IMR-90 (cell line): ENCODE measurements at regions not wholly inside any gene's neighbourhood (a gene's known extent, or its start where the extent isn't known, plus 50 kb on each side); places are given as distances from the start of the nearest gene placed in this dataset.

Experiments
- ATAC-seq: fragments of 200-7000 bp; cut with Tn5 transposase; 2 replicates; pipeline ENCODE4 v1.9.1; 2020; ENCODE audit warnings: low read depth, mild to moderate bottlenecking, moderate library complexity
- BruUV-seq: library from RNA; stranded (reverse); fragments of 400-500 nt; replicated peaks from 2 replicates; lab custom pipeline; 2021; lab: Mats Ljungman, UMichigan
- CTCF ChIA-PET: fragments of 300-600 bp; formaldehyde crosslinking; extraction: SDS; loops from one replicate; lab custom pipeline; 2021; ENCODE audit warnings: antibody characterized with exemption; lab: Yijun Ruan, JAX
- POLR2A ChIA-PET: fragments of 300-600 bp; sonication (Branson Sonifier 250); formaldehyde crosslinking; loops from one replicate; lab custom pipeline; 2022; ENCODE audit warnings: antibody characterized with exemption; ENCODE audit not compliant: unreplicated experiment; lab: Charles Lee
- DNase-seq: peaks from one replicate; pipeline ENCODE4 v3.0.0; 2013
- H2AFZ ChIP-seq: replicated peaks from 2 replicates; pipeline ENCODE3; 2013; ENCODE audit warnings: low read length, mild to moderate bottlenecking; ENCODE audit not compliant: poor library complexity
- H2AK5ac ChIP-seq: 2 replicates; pipeline ENCODE4 v1.6.1; 2013; ENCODE audit warnings: low read depth, low read length, inconsistent platforms
- H2AK9ac ChIP-seq: replicated peaks from 2 replicates; pipeline ENCODE3; 2013; ENCODE audit warnings: mild to moderate bottlenecking, low read depth, low read length, moderate library complexity; ENCODE audit not compliant: poor library complexity
- H2BK120ac ChIP-seq: 2 replicates; pipeline ENCODE4 v1.6.1; 2013; ENCODE audit warnings: low read depth, low read length, inconsistent platforms
- H2BK15ac ChIP-seq: 3 replicates; pipeline ENCODE4 v1.6.1; 2013; ENCODE audit warnings: low read depth, low read length, inconsistent platforms
- H2BK20ac ChIP-seq: 2 replicates; pipeline ENCODE4 v1.6.1; 2013; ENCODE audit warnings: low read depth, mild to moderate bottlenecking, inconsistent platforms, low read length, moderate library complexity
- H2BK5ac ChIP-seq: 2 replicates; pipeline ENCODE4 v1.6.1; 2013; ENCODE audit warnings: mild to moderate bottlenecking, low read depth, low read length, inconsistent platforms; ENCODE audit not compliant: poor library complexity, severe bottlenecking
- H3K14ac ChIP-seq: replicated peaks from 2 replicates; pipeline ENCODE4 v1.6.1; 2013; ENCODE audit warnings: low read depth, low read length, inconsistent platforms
- H3K18ac ChIP-seq: 2 replicates; pipeline ENCODE4 v1.6.1; 2013; ENCODE audit warnings: low read depth, low read length, control low read depth
- H3K23ac ChIP-seq: 2 replicates; pipeline ENCODE4 v1.6.1; 2013; ENCODE audit warnings: low read depth, low read length, inconsistent platforms
- H3K27ac ChIP-seq: 2 replicates; pipeline ENCODE4 v1.5.1; 2013; ENCODE audit warnings: mild to moderate bottlenecking, control low read depth, low read length; ENCODE audit not compliant: insufficient read depth
- H3K27me3 ChIP-seq: 2 replicates; pipeline ENCODE4 v1.6.1; 2013; ENCODE audit warnings: low read length; ENCODE audit not compliant: control insufficient read depth, insufficient read depth
- H3K36me3 ChIP-seq: 2 replicates; pipeline ENCODE4 v1.6.1; 2013; ENCODE audit warnings: low read length, mixed read lengths; ENCODE audit not compliant: control insufficient read depth, insufficient read depth
- H3K4ac ChIP-seq: 2 replicates; pipeline ENCODE4 v1.6.1; 2013; ENCODE audit warnings: low read depth, low read length, inconsistent platforms
- H3K4me1 ChIP-seq: 2 replicates; pipeline ENCODE4 v1.6.1; 2013; ENCODE audit warnings: low read length, mixed read lengths; ENCODE audit not compliant: control insufficient read depth, insufficient read depth
- H3K4me2 ChIP-seq: 2 replicates; pipeline ENCODE4 v1.6.1; 2013; ENCODE audit warnings: low read depth, mild to moderate bottlenecking, control low read depth, low read length, moderate library complexity
- H3K4me3 ChIP-seq: 2 replicates; pipeline ENCODE4 v1.5.1; 2013; ENCODE audit warnings: low read depth, mild to moderate bottlenecking, control low read depth, low read length, moderate library complexity; ENCODE audit not compliant: insufficient read depth
- H3K56ac ChIP-seq: 2 replicates; pipeline ENCODE4 v1.6.1; 2013; ENCODE audit warnings: low read length, inconsistent platforms; ENCODE audit not compliant: insufficient read depth; ENCODE audit errors: extremely low read depth
- H3K79me1 ChIP-seq, 2 experiments: 2 replicates each; pipeline ENCODE4 v1.6.1; 2013; ENCODE audit warnings: low read length in 2 of 2, inconsistent platforms in 1 of 2, low read depth in 1 of 2
- H3K9ac ChIP-seq: 2 replicates; pipeline ENCODE4 v1.6.1; 2013; ENCODE audit warnings: low read depth, low read length, control low read depth
- H3K9me1 ChIP-seq: 2 replicates; pipeline ENCODE4 v1.6.1; 2013; ENCODE audit warnings: low read length, inconsistent platforms; ENCODE audit not compliant: insufficient read depth
- H3K9me3 ChIP-seq: 2 replicates; pipeline ENCODE4 v1.6.1; 2013; ENCODE audit warnings: low read length; ENCODE audit not compliant: control insufficient read depth, insufficient read depth
- H4K20me1 ChIP-seq: 2 replicates; pipeline ENCODE4 v1.6.1; 2013; ENCODE audit warnings: low read length, inconsistent platforms; ENCODE audit not compliant: insufficient read depth
- H4K5ac ChIP-seq: 2 replicates; pipeline ENCODE4 v1.6.1; 2013; ENCODE audit warnings: mild to moderate bottlenecking, low read depth, low read length, control low read depth
- H4K8ac ChIP-seq, 2 experiments: 2 replicates each; pipeline ENCODE4 v1.6.1; 2013; ENCODE audit warnings: low read depth in 2 of 2, low read length in 2 of 2, control low read depth in 1 of 2, inconsistent platforms in 1 of 2
- H4K91ac ChIP-seq: 2 replicates; pipeline ENCODE4 v1.6.1; 2013; ENCODE audit warnings: low read depth, low read length, inconsistent platforms; ENCODE audit not compliant: insufficient read depth
- MXI1 ChIP-seq: IDR thresholded peaks from 2 replicates; pipeline ENCODE4 v1.6.1; 2012; ENCODE audit warnings: low read depth, mild to moderate bottlenecking, low read length, moderate library complexity, borderline replicate concordance
- NFE2L2 ChIP-seq: fragments of 150-350 bp; IDR thresholded peaks from 2 replicates; pipeline ENCODE4 v1.6.1; 2016; ENCODE audit warnings: low read depth, mild to moderate bottlenecking, low read length
- WGBS, 2 experiments: methylation state at CpG; one replicate each; pipeline versions ENCODE4 v1.1.5 to v1.1.7; 2013; ENCODE audit warnings: missing lambda C conversion rate in 2 of 2; ENCODE audit not compliant: insufficient read length in 1 of 2; ENCODE audit errors: extremely low coverage in 2 of 2; 5-methylcytosine and 5-hydroxymethylcytosine counted together
- dilution Hi-C: fragments of 300-500 bp; cut with HindIII; formaldehyde crosslinking; loops from one replicate; pipeline ENCODE4 v1.14.3; 2018; ENCODE audit warnings: low sequenced_read_pairs; ENCODE audit not compliant: unreplicated experiment
- in situ Hi-C: fragments of 300-500 bp; cut with MboI; formaldehyde crosslinking; loops from 3 replicates; pipeline ENCODE4 v1.14.3; 2019; ENCODE audit warnings: low sequenced_read_pairs, inconsistent platforms, mixed read lengths
- intact Hi-C: fragments of 100-400 bp; cut with micrococcal nuclease; formaldehyde crosslinking; loops from 2 replicates; pipeline ENCODE4 v1.10.0; 2022
- TF ChIP-seq, protein P1 (sequence below): fragments of 150-350 bp; IDR thresholded peaks from 2 replicates; pipeline ENCODE4 v1.6.1; 2016; ENCODE audit warnings: low read depth, mild to moderate bottlenecking, low read length, moderate library complexity, borderline replicate concordance

DNA sequence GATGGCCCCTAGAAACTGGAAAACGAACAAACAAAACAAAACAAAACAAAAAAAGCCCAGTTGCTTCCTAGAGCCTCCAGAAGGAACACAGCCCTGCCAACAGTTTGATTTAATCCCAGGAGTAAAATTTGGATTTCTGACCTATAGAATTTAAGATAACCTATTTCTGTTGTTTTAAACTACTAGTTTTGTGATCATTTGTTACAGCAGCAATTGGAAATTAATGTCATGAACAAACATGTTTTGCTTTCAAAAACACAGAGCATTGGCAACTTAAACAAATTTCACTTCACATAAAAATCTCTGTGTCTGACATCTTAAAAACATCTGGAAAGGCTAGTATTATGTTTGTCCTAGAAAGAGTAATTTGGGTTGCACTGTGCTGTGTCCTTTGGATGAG, 437.3 kb downstream of the METTL15 start:
- H3K9me1 ChIP-seq: no peaks in the 10 kb centered on the region
- peaks cover 5% of the 10 kb centered on the region; the same call in 1 of the 2 replicates for H3K4me1 ChIP-seq
- H4K8ac ChIP-seq: no peak overlapping the region
- H4K5ac ChIP-seq: no peak overlapping the region
- BruUV-seq: no TSS peak
- H2AFZ ChIP-seq: no peak overlapping the region
- peak overlapping the region; percentile 33; the same call in 1 of the 2 replicates for H4K91ac ChIP-seq
- no peak overlapping the region for H3K4ac ChIP-seq
- H3K56ac ChIP-seq: no peak overlapping the region
- no peak overlapping the region for H3K9ac ChIP-seq
- H2BK5ac ChIP-seq: no peak overlapping the region
- H3K27me3 ChIP-seq: no peaks in the 10 kb centered on the region
- H3K14ac ChIP-seq: no peak overlapping the region
- H2AK9ac ChIP-seq: no peak overlapping the region
- H3K4me2 ChIP-seq: no peak overlapping the region
- H3K36me3 ChIP-seq: no peaks in the 10 kb centered on the region
- no peaks in the 10 kb centered on the region for H3K79me1 ChIP-seq
- H2BK15ac ChIP-seq: 0 out of 3 replicates have a peak overlapping the region, but pooled peaks have one; percentile 64
- no peaks in the 10 kb centered on the region for H3K9me3 ChIP-seq
- no peak overlapping the region for H2BK120ac ChIP-seq
- ChIA-PET CTCF (no interaction called here), POLR2A (no interaction called here)
- dilution Hi-C loops (no loop called here), in situ Hi-C loops (loop anchor here (25.0 kb wide), 1 partner anchor 833 kb away; the partner anchor contains the start of gene BDNF), intact Hi-C loops (no loop called here)
- no peak overlapping the region for H3K23ac ChIP-seq
- no peak overlapping the region for H3K4me3 ChIP-seq
- DNase-seq: no peak
- ATAC-seq: no peak
- no peaks in the 10 kb centered on the region for H4K20me1 ChIP-seq
- no peak overlapping the region for H2BK20ac ChIP-seq
- WGBS, 2 experiments: no CpG with 5 or more reads among the region's 1 CpG
- H2AK5ac ChIP-seq: no peak overlapping the region
- no peak overlapping the region for H3K27ac ChIP-seq
- no peak for TF ChIP-seq MXI1
- TF ChIP-seq, protein P1, sequence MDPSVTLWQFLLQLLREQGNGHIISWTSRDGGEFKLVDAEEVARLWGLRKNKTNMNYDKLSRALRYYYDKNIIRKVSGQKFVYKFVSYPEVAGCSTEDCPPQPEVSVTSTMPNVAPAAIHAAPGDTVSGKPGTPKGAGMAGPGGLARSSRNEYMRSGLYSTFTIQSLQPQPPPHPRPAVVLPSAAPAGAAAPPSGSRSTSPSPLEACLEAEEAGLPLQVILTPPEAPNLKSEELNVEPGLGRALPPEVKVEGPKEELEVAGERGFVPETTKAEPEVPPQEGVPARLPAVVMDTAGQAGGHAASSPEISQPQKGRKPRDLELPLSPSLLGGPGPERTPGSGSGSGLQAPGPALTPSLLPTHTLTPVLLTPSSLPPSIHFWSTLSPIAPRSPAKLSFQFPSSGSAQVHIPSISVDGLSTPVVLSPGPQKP: no peak
- no peak for TF ChIP-seq NFE2L2
- H3K18ac ChIP-seq: 0 out of 2 replicates have a peak overlapping the region, but pooled peaks have one; percentile 24
